Neural cell (in vitro differentiated cells): ENCODE measurements at regions not wholly inside any gene's neighbourhood (a gene's known extent, or its start where the extent isn't known, plus 50 kb on each side); places are given as distances from the start of the nearest gene placed in this dataset.

ENCODE experiments used
- H2AFZ ChIP-seq: fragments of 200-600, 300-800 bp; sonication (generic), shearing (Covaris generic); 2 replicates; pipeline ENCODE4 v1.6.0; 2014; ENCODE audit warnings: low read depth, mild to moderate bottlenecking, antibody characterized with exemption, low read length, moderate library complexity
- H3F3A ChIP-seq: fragments of 200-600 bp; shearing (Covaris generic); 2 replicates; pipeline ENCODE4 v1.6.1; 2016; ENCODE audit warnings: mild to moderate bottlenecking, moderate library complexity, mixed read lengths, antibody characterized with exemption, low read length; ENCODE audit not compliant: insufficient read depth, poor library complexity, severe bottlenecking
- H3K27ac ChIP-seq: fragments of 200-600, 300-800 bp; sonication (generic), shearing (Covaris generic); 2 replicates; pipeline ENCODE4 v1.5.1; 2014; ENCODE audit warnings: mild to moderate bottlenecking, low read length, moderate library complexity
- H3K27me3 ChIP-seq: fragments of 300-800, 200-600 bp; sonication (generic), shearing (Covaris generic); 2 replicates; pipeline ENCODE4 v1.6.0; 2014; ENCODE audit warnings: mild to moderate bottlenecking, low read depth, low read length, moderate library complexity; ENCODE audit not compliant: insufficient read depth
- H3K36me3 ChIP-seq: fragments of 300-800, 200-600 bp; sonication (generic), shearing (Covaris generic); 2 replicates; pipeline ENCODE4 v1.5.1; 2014; ENCODE audit warnings: mild to moderate bottlenecking, antibody characterized with exemption, low read length, moderate library complexity; ENCODE audit not compliant: insufficient read depth
- H3K4me2 ChIP-seq: fragments of 300-800, 200-600 bp; sonication (generic), shearing (Covaris generic); 2 replicates; pipeline ENCODE4 v1.6.0; 2014; ENCODE audit warnings: mild to moderate bottlenecking, low read length
- H3K4me3 ChIP-seq: fragments of 300-800, 200-600 bp; sonication (generic), shearing (Covaris generic); 2 replicates; pipeline ENCODE4 v1.5.1; 2014; ENCODE audit warnings: mild to moderate bottlenecking, low read length, moderate library complexity
- H3K79me2 ChIP-seq: fragments of 200-600 bp; shearing (Covaris generic); replicated peaks from 2 replicates; pipeline ENCODE4 v1.6.0; 2014; ENCODE audit warnings: mild to moderate bottlenecking, low read length, moderate library complexity; ENCODE audit not compliant: insufficient read depth
- H3K9ac ChIP-seq: fragments of 300-800, 200-600 bp; sonication (generic), shearing (Covaris generic); 2 replicates; pipeline ENCODE4 v1.6.1; 2016; ENCODE audit warnings: mild to moderate bottlenecking, low read length, mixed read lengths
- H3K9me2 ChIP-seq: fragments of 200-600 bp; shearing (Covaris generic); 2 replicates; pipeline ENCODE4 v1.6.1; 2016; ENCODE audit warnings: mild to moderate bottlenecking, low read length, mixed read lengths; ENCODE audit not compliant: insufficient read depth
- H3K9me3 ChIP-seq: fragments of 200-600, 300-800 bp; sonication (generic), shearing (Covaris generic); 2 replicates; pipeline ENCODE4 v1.6.1; 2016; ENCODE audit warnings: mild to moderate bottlenecking, mixed run types, low read length, moderate library complexity, mixed read lengths
- H4K20me1 ChIP-seq: fragments of 200-600 bp; shearing (Covaris generic); 2 replicates; pipeline ENCODE4 v1.6.1; 2016; ENCODE audit warnings: mild to moderate bottlenecking, mixed run types; ENCODE audit not compliant: insufficient read depth
- CTCF ChIP-seq: fragments of 450-650 bp; IDR thresholded peaks from 2 replicates; pipeline ENCODE4 v1.5.1; 2014; ENCODE audit warnings: antibody characterized with exemption, mild to moderate bottlenecking, moderate library complexity; ENCODE audit not compliant: poor library complexity, severe bottlenecking
- EP300 ChIP-seq: fragments of 450-650 bp; conservative IDR thresholded peaks from 2 replicates; pipeline ENCODE4 v1.6.1; 2014; ENCODE audit warnings: antibody characterized with exemption, mild to moderate bottlenecking, moderate library complexity; ENCODE audit not compliant: poor library complexity, severe bottlenecking
- EZH2 ChIP-seq: fragments of 200-600, 300-800 bp; shearing (Covaris generic), sonication (generic); IDR thresholded peaks from 2 replicates; pipeline ENCODE4 v1.6.1; 2014; ENCODE audit warnings: antibody characterized with exemption, low read length, borderline replicate concordance, mild to moderate bottlenecking; ENCODE audit not compliant: insufficient read depth, poor library complexity, severe bottlenecking
- MXI1 ChIP-seq: fragments of 450-650 bp; conservative IDR thresholded peaks from 2 replicates; pipeline ENCODE4 v1.6.1; 2014; ENCODE audit warnings: antibody characterized with exemption, mild to moderate bottlenecking; ENCODE audit not compliant: poor library complexity, severe bottlenecking
- POLR2AphosphoS5 ChIP-seq: IDR thresholded peaks from 2 replicates; pipeline ENCODE4 v1.6.1; 2012
- RAD21 ChIP-seq: fragments of 450-650 bp; conservative IDR thresholded peaks from 2 replicates; pipeline ENCODE4 v1.6.1; 2014; ENCODE audit warnings: antibody characterized with exemption, mild to moderate bottlenecking, moderate library complexity
- REST ChIP-seq: IDR thresholded peaks from 2 replicates; pipeline ENCODE4 v1.6.1; 2012; ENCODE audit warnings: borderline replicate concordance
- SMC3 ChIP-seq: fragments of 450-650 bp; conservative IDR thresholded peaks from 2 replicates; pipeline ENCODE4 v1.6.1; 2014; ENCODE audit warnings: antibody characterized with exemption, mild to moderate bottlenecking, moderate library complexity; ENCODE audit not compliant: poor library complexity
- TAF1 ChIP-seq: IDR thresholded peaks from 2 replicates; pipeline ENCODE4 v1.6.1; 2012; ENCODE audit warnings: low read depth

GRCh38 chr18:25685088-25685487 lies 333.1 kb upstream of the ZNF521 start:
- H4K20me1 ChIP-seq = no peaks in the 10 kb centered on the region
- no peak overlapping the region for H2AFZ ChIP-seq
- no peak overlapping the region for H3K27ac ChIP-seq
- no peak overlapping the region for H3K9ac ChIP-seq
- no peak overlapping the region for H3K4me2 ChIP-seq
- no peaks in the 10 kb centered on the region for H3K27me3 ChIP-seq
- no peaks in the 10 kb centered on the region for H3K9me3 ChIP-seq
- no peaks in the 10 kb centered on the region for H3K9me2 ChIP-seq
- H3K79me2 ChIP-seq = no peaks in the 10 kb centered on the region
- H3K4me3 ChIP-seq = no peak overlapping the region
- no peaks in the 10 kb centered on the region for H3F3A ChIP-seq
- no peaks in the 10 kb centered on the region for H3K36me3 ChIP-seq
- TF ChIP-seq EZH2 = no peak
- no peak for TF ChIP-seq CTCF
- no peak for TF ChIP-seq TAF1
- TF ChIP-seq MXI1 = no peak
- TF ChIP-seq REST = no peak
- TF ChIP-seq SMC3 = no peak
- TF ChIP-seq EP300 = no peak
- no peak for TF ChIP-seq RAD21
- no peak for TF ChIP-seq POLR2AphosphoS5

GRCh38 chr18:25679491-25679890 lies 327.5 kb upstream of the ZNF521 start:
- no peak overlapping the region for H3K27ac ChIP-seq
- H2AFZ ChIP-seq = no peak overlapping the region
- no peaks in the 10 kb centered on the region for H3F3A ChIP-seq
- H3K9me2 ChIP-seq = no peaks in the 10 kb centered on the region
- no peaks in the 10 kb centered on the region for H3K36me3 ChIP-seq
- H3K9me3 ChIP-seq = no peaks in the 10 kb centered on the region
- no peaks in the 10 kb centered on the region for H3K79me2 ChIP-seq
- H3K9ac ChIP-seq = no peak overlapping the region
- TF ChIP-seq CTCF (no peak), REST (no peak), TAF1 (no peak), MXI1 (no peak), SMC3 (no peak), EZH2 (no peak), EP300 (no peak), POLR2AphosphoS5 (no peak), RAD21 (no peak)
- no peaks in the 10 kb centered on the region for H4K20me1 ChIP-seq
- H3K4me3 ChIP-seq = no peak overlapping the region
- no peak overlapping the region for H3K4me2 ChIP-seq
- H3K27me3 ChIP-seq = no peaks in the 10 kb centered on the region
